Choroid plexus epithelial cell (primary cell): ENCODE measurements at regions not wholly inside any gene's neighbourhood (a gene's known extent, or its start where the extent isn't known, plus 50 kb on each side); places are given as distances from the start of the nearest gene placed in this dataset.
A peak's percentile ranks its signal among the peaks of the same experiment; 100 is the strongest.

Experiments used
- DNase-seq: peaks from one replicate; pipeline ENCODE4 v3.0.0-alpha.2; 2010; ENCODE audit warnings: low read depth
- H3K4me3 ChIP-seq: 2 replicates; pipeline ENCODE4 v1.5.1; 2011; ENCODE audit warnings: low read depth, mild to moderate bottlenecking, control low read depth, low read length, moderate library complexity
- TF ChIP-seq, protein P1 (sequence below): conservative IDR thresholded peaks from 2 replicates; pipeline ENCODE4 v1.5.1; 2011; ENCODE audit warnings: low read depth, mild to moderate bottlenecking, control low read depth, inconsistent platforms, low read length, moderate library complexity

- no peak for DNase-seq
- TF ChIP-seq, protein P1, sequence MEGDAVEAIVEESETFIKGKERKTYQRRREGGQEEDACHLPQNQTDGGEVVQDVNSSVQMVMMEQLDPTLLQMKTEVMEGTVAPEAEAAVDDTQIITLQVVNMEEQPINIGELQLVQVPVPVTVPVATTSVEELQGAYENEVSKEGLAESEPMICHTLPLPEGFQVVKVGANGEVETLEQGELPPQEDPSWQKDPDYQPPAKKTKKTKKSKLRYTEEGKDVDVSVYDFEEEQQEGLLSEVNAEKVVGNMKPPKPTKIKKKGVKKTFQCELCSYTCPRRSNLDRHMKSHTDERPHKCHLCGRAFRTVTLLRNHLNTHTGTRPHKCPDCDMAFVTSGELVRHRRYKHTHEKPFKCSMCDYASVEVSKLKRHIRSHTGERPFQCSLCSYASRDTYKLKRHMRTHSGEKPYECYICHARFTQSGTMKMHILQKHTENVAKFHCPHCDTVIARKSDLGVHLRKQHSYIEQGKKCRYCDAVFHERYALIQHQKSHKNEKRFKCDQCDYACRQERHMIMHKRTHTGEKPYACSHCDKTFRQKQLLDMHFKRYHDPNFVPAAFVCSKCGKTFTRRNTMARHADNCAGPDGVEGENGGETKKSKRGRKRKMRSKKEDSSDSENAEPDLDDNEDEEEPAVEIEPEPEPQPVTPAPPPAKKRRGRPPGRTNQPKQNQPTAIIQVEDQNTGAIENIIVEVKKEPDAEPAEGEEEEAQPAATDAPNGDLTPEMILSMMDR, result no peak
Observed at GRCh38 chr16:63978240-63978639, 1143.6 kb downstream of the CDH11 start.

DNA sequence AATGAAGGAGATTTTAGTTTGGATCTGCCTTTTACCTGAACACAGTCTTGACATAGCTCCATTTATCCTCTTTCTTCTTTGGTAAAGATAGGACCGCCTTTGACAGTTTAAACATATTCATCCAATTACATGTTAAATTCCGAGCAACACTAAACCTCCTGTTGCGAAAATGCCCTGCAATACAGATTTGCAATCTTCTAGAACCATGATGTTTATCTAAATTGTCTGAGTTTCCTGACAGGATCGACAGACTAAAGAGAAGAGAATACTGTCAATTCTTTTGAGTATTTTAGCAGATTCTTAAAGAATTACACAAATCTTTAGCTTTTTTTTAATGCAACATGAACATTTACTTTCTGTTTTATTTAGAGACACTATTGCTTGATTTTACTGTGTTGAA is 1145.5 kb downstream of the CDH11 start:
- TF ChIP-seq, protein P1, result no peak
- no peak overlapping the region for H3K4me3 ChIP-seq
- no peak for DNase-seq

More at GRCh38 chr16:63978240-63978639, 1143.6 kb downstream of the CDH11 start:
- H3K4me3 ChIP-seq, result no peak overlapping the region

DNA sequence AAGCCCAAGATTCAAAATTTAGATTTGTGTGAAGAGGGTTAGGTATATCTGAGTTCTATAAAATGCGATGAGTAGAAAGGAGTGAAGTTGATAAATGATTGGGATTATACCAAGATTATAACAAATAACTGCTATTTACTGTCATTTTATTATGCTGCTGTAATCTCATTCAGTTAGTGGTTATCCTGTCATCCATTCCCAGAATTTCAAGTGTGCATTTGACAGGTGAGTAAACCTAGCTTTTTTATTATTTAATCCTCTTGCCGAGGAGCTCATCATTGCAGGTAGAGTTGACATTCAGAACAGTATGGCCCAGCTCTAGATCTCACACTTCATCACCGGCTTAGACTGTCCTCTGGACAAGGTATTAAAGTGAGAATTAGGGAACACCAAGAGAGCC is 1146.2 kb downstream of the CDH11 start:
- DNase-seq, result no peak
- TF ChIP-seq, protein P1, result no peak
- no peak overlapping the region for H3K4me3 ChIP-seq

DNA sequence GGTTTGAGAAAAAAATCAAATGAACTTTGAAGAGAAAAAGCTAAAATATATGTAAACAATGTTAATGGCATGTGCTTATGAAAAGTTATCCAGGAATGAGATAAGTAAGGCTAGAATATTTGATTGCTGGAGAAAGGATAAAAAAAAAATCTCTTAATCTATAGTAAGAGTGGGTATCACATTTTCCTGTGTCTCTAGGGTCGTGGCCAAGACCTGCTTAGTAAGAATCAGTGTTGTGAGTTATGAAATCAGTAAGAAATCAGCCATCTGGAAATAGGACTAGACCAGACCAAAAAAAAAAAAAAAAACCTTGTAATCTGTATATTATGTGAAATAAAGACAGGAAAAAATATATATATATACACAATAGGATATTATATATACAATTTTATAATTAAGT is 1153.9 kb downstream of the CDH11 start:
- no peak for DNase-seq
- H3K4me3 ChIP-seq, result no peak overlapping the region
- TF ChIP-seq, protein P1, result no peak

- H3K4me3 ChIP-seq, result no peak overlapping the region
- DNase-seq, result no peak
Observed at GRCh38 chr16:63960321-63960720, 1161.5 kb downstream of the CDH11 start.

GRCh38 chr16:63947022-63947421 is 1174.8 kb downstream of the CDH11 start:
- DNase-seq, result no peak
- H3K4me3 ChIP-seq, result no peak overlapping the region
- TF ChIP-seq, protein P1, result no peak

More at GRCh38 chr16:63960321-63960720, 1161.5 kb downstream of the CDH11 start:
- TF ChIP-seq, protein P1, result no peak

DNA sequence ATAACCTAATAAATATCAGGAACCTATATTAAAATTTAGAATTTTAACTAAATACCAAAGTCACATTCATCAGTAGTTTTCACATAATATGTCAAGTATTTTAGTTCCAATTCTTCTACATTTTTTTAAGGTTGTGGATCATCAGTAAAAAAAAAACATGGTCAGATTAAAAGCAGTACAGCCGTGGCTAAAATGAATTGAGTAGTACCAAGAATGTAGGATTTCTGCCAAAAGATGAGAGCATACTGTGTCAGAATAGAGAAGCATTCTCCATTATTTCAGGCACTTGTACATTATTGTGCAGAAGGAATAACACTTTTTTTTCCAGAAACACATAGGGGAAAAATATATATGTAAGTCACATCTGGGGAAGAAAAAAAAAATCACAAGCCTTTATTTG is 1176.1 kb downstream of the CDH11 start:
- H3K4me3 ChIP-seq, result no peak overlapping the region
- peak; percentile 24 for DNase-seq
- TF ChIP-seq, protein P1, result no peak
